Smooth muscle cell (in vitro differentiated cells): ENCODE measurements at regions not wholly inside any gene's neighbourhood (a gene's known extent, or its start where the extent isn't known, plus 50 kb on each side); places are given as distances from the start of the nearest gene placed in this dataset.

Source experiments
- DNase-seq: peaks from one replicate; lab custom pipeline; 2025; ENCODE audit not compliant: unreplicated experiment; lab: John Stamatoyannopoulos, UW
- H2AFZ ChIP-seq: fragments of 200-600 bp; sonication (generic); 2 replicates; pipeline ENCODE4 v1.6.0; 2016; ENCODE audit warnings: antibody characterized with exemption, low read depth, mild to moderate bottlenecking
- H3F3A ChIP-seq: fragments of 200-600 bp; sonication (generic); 2 replicates; pipeline ENCODE4 v1.6.0; 2017; ENCODE audit warnings: antibody characterized with exemption, low read depth
- H3K27ac ChIP-seq: fragments of 200-600 bp; sonication (generic); 2 replicates; pipeline ENCODE4 v1.5.1; 2016; ENCODE audit warnings: low read depth, mild to moderate bottlenecking
- H3K27me3 ChIP-seq: fragments of 200-600 bp; sonication (generic); 2 replicates; pipeline ENCODE4 v1.6.1; 2016; ENCODE audit warnings: low read depth, mild to moderate bottlenecking
- H3K36me3 ChIP-seq: fragments of 200-600 bp; sonication (generic); 2 replicates; pipeline ENCODE4 v1.5.1; 2016; ENCODE audit warnings: low read depth
- H3K4me1 ChIP-seq: fragments of 200-600 bp; sonication (generic); 2 replicates; pipeline ENCODE4 v1.5.1; 2016; ENCODE audit warnings: low read depth
- H3K4me2 ChIP-seq: fragments of 200-600 bp; sonication (generic); 2 replicates; pipeline ENCODE4 v1.6.0; 2016; ENCODE audit warnings: mild to moderate bottlenecking
- H3K4me3 ChIP-seq: fragments of 200-600 bp; sonication (generic); 2 replicates; pipeline ENCODE4 v1.5.1; 2016; ENCODE audit warnings: mild to moderate bottlenecking
- H3K79me2 ChIP-seq: fragments of 200-600 bp; sonication (generic); 2 replicates; pipeline ENCODE4 v1.6.0; 2016; ENCODE audit warnings: low read depth, mild to moderate bottlenecking
- H3K9ac ChIP-seq: fragments of 200-600 bp; sonication (generic); 2 replicates; pipeline ENCODE4 v1.6.0; 2016; ENCODE audit warnings: low read depth
- H3K9me3 ChIP-seq: fragments of 200-600 bp; sonication (generic); replicated peaks from 2 replicates; pipeline ENCODE4 v1.5.1; 2016; ENCODE audit warnings: low read depth
- H4K20me1 ChIP-seq: fragments of 200-600 bp; sonication (generic); 2 replicates; pipeline ENCODE4 v1.6.0; 2016; ENCODE audit warnings: low read depth
- CTCF ChIP-seq: fragments of 200-600 bp; sonication (generic); IDR thresholded peaks from 2 replicates; pipeline ENCODE4 v1.5.1; 2017; ENCODE audit warnings: borderline replicate concordance, mild to moderate bottlenecking, antibody characterized with exemption; ENCODE audit not compliant: insufficient read depth, poor library complexity, severe bottlenecking
- WGBS: methylation state at CpG from one replicate; pipeline ENCODE4 v1.1.7; 2016; ENCODE audit warnings: low lambda C conversion rate; 5-methylcytosine and 5-hydroxymethylcytosine counted together

DNA sequence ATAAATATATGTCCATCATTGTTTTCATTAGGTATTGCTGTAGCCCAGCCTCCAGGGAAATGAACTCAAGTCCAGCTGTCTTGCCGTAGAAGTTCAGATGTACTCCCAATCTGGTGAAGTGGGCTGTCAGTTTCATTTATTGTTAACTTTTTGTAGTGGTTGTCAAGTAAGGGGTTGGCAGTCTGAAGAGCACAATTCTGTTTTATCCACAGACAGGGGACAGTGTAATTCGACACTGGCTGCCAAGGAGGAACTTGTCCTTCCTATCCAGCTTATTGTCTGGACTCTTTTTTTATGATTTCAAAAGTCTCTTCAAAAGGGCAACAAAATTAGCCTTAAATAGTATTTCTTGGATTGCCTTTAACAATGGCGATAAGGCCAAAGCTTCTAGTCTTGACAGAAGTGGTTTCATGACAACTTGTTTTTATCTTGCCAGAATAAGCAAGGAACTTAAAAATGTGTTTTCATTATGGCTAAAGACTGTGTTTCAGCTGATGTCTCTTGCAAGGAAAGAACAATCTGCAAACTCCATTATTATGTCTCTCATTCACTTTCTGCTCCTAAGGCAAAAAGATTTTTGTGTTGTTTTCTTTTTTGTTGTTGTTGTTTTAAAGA is 73.9 kb upstream of the TANC2 start:
- Histone ChIP-seq H3F3A (peaks cover 9% of the 10 kb centered on the region), H3K4me2 (peak overlapping the region; percentile 63), H3K4me3 (no peak overlapping the region), H3K36me3 (no peaks in the 10 kb centered on the region), H2AFZ (peak overlapping the region; percentile 89), H4K20me1 (no peaks in the 10 kb centered on the region), H3K4me1 (peaks cover 11% of the 10 kb centered on the region), H3K9ac (peak overlapping the region; percentile 84), H3K9me3 (no peaks in the 10 kb centered on the region), H3K79me2 (no peaks in the 10 kb centered on the region), H3K27ac (peak overlapping the region; percentile 96), H3K27me3 (no peaks in the 10 kb centered on the region)
- WGBS = 76% methylated on average over 3 of the region's 3 CpGs
- DNase-seq = no peak
- TF ChIP-seq CTCF = no peak

DNA sequence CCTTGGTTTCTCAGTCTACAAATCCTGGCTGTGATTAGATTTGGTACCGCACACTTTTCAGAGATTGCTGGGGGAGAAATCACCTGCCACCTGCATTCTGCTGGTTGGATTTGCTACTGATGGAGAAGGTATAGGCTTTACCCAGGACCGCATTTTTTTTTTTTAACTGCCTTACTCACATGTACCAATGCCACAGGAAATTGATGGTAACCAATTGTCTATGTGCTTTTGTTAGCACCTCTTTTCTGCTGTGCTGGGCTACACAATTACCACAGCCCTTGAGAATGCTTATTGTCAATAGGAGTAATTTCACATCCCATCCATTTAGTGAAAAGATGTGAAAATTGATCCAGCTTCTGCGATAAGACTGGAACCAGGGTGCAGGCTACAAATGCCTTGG is 74.4 kb upstream of the TANC2 start:
- Histone ChIP-seq H3K79me2 (no peaks in the 10 kb centered on the region), H3K27me3 (no peaks in the 10 kb centered on the region), H3K4me1 (peaks cover 11% of the 10 kb centered on the region), H2AFZ (peak overlapping the region; percentile 89), H3K9me3 (no peaks in the 10 kb centered on the region), H3K36me3 (no peaks in the 10 kb centered on the region), H4K20me1 (no peaks in the 10 kb centered on the region), H3K4me3 (no peak overlapping the region), H3K4me2 (peak overlapping the region; percentile 63), H3K27ac (peak overlapping the region; percentile 96), H3F3A (peaks cover 9% of the 10 kb centered on the region), H3K9ac (peak overlapping the region; percentile 84)
- no peak for DNase-seq
- 94% methylated on average over 3 of the region's 3 CpGs for WGBS
- TF ChIP-seq CTCF = no peak

GRCh38 chr17:62888765-62889164 is 77.3 kb upstream of the TANC2 start:
- peaks cover 11% of the 10 kb centered on the region for H3K4me1 ChIP-seq

More at GRCh38 chr17:62888765-62889164, 77.3 kb upstream of the TANC2 start:
- no peak overlapping the region for H3K4me3 ChIP-seq
- H3K4me2 ChIP-seq = no peak overlapping the region
- no peaks in the 10 kb centered on the region for H3K27me3 ChIP-seq
- H3K79me2 ChIP-seq = no peaks in the 10 kb centered on the region
- H3K9ac ChIP-seq = no peak overlapping the region
- H3K36me3 ChIP-seq = no peaks in the 10 kb centered on the region
- no peak for DNase-seq
- no peaks in the 10 kb centered on the region for H4K20me1 ChIP-seq
- WGBS = 83% methylated on average over 1 of the region's 1 CpG
- H3F3A ChIP-seq = peaks cover 9% of the 10 kb centered on the region
- no peaks in the 10 kb centered on the region for H3K9me3 ChIP-seq
- H2AFZ ChIP-seq = no peak overlapping the region
- H3K27ac ChIP-seq = no peak overlapping the region
- TF ChIP-seq CTCF = no peak
